GM19372 (cell line): ENCODE measurements at regions not wholly inside any gene's neighbourhood (a gene's known extent, or its start where the extent isn't known, plus 50 kb on each side); places are given as distances from the start of the nearest gene placed in this dataset.
"Not testable (repeated sequence)": the region's sequence is repeated elsewhere in the genome, so short reads cannot be mapped to it uniquely, and the experiment has no call there.

Experiments
- ATAC-seq: cut with Tn5 transposase; IDR thresholded peaks from one replicate; pipeline ENCODE4 v1.9.1; 2021; ENCODE audit warnings: mild to moderate bottlenecking, low read depth, moderate library complexity; ENCODE audit not compliant: unreplicated experiment

GRCh38 chr6:50992704-50993625, 174.3 kb downstream of the TFAP2B start:
- ATAC-seq = no peak

GRCh38 chr6:50993941-50994720, 175.5 kb downstream of the TFAP2B start:
- no peak for ATAC-seq

- no peak for ATAC-seq
Measured at GRCh38 chr6:50995036-50995435, 176.4 kb downstream of the TFAP2B start.

GRCh38 chr6:50998905-50999304, 180.2 kb downstream of the TFAP2B start:
- ATAC-seq = no peak

GRCh38 chr6:51001399-51001798, 182.7 kb downstream of the TFAP2B start:
- ATAC-seq = no peak

GRCh38 chr6:51004380-51004779, 185.7 kb downstream of the TFAP2B start:
- ATAC-seq = no peak

GRCh38 chr6:51005779-51006178, 187.1 kb downstream of the TFAP2B start:
- no peak for ATAC-seq

GRCh38 chr6:51007237-51007636, 188.6 kb downstream of the TFAP2B start:
- no peak for ATAC-seq

GRCh38 chr6:51008693-51009092, 190.0 kb downstream of the TFAP2B start:
- ATAC-seq = not testable (repeated sequence)

- no peak for ATAC-seq
Measured at GRCh38 chr6:51013376-51013775, 194.7 kb downstream of the TFAP2B start.

GRCh38 chr6:51015394-51015793, 196.7 kb downstream of the TFAP2B start:
- ATAC-seq = no peak

GRCh38 chr6:51016489-51016888, 197.8 kb downstream of the TFAP2B start:
- no peak for ATAC-seq

GRCh38 chr6:51019806-51020205, 201.1 kb downstream of the TFAP2B start:
- ATAC-seq = no peak

- ATAC-seq = no peak
Measured at GRCh38 chr6:51021171-51021570, 202.5 kb downstream of the TFAP2B start.

- ATAC-seq = no peak
Measured at GRCh38 chr6:51024126-51024525, 205.5 kb downstream of the TFAP2B start.

GRCh38 chr6:51025082-51025777, 206.6 kb downstream of the TFAP2B start:
- ATAC-seq = no peak

GRCh38 chr6:51027283-51028065, 208.8 kb downstream of the TFAP2B start:
- ATAC-seq = no peak

GRCh38 chr6:51028276-51028675, 209.6 kb downstream of the TFAP2B start:
- ATAC-seq = no peak

- ATAC-seq = no peak
Measured at GRCh38 chr6:51029561-51029960, 210.9 kb downstream of the TFAP2B start.

- ATAC-seq = no peak
Measured at GRCh38 chr6:51045548-51045947, 226.9 kb downstream of the TFAP2B start.
